ENCODE measurements at regions not wholly inside any gene's neighbourhood (a gene's known extent, or its start where the extent isn't known, plus 50 kb on each side); places are given as distances from the start of the nearest gene placed in this dataset.

DNA sequence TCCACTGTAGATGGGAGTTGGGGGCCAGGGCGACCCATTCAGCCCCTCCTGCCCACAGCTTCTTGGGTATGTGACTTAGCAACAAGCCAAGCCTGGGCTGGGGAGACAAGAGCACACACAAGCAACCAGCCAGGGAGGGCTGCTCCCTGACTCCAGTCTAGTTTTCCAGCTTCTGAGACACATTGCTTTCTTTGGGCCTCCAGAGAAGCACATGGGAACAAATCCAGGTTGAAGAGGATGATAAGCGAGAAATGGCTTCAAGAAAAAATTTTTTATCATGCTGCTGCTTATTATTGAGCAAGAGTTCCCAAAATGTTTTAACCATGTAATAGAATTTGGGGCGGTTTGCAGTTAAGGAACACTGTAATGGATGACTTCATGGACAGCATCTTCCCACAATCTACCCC is 173.7 kb downstream of the SOX9 start:
- TF ChIP-seq, protein P1, sequence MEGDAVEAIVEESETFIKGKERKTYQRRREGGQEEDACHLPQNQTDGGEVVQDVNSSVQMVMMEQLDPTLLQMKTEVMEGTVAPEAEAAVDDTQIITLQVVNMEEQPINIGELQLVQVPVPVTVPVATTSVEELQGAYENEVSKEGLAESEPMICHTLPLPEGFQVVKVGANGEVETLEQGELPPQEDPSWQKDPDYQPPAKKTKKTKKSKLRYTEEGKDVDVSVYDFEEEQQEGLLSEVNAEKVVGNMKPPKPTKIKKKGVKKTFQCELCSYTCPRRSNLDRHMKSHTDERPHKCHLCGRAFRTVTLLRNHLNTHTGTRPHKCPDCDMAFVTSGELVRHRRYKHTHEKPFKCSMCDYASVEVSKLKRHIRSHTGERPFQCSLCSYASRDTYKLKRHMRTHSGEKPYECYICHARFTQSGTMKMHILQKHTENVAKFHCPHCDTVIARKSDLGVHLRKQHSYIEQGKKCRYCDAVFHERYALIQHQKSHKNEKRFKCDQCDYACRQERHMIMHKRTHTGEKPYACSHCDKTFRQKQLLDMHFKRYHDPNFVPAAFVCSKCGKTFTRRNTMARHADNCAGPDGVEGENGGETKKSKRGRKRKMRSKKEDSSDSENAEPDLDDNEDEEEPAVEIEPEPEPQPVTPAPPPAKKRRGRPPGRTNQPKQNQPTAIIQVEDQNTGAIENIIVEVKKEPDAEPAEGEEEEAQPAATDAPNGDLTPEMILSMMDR (IDR thresholded peaks at IDR 0.05) = no peak
- no peak for TF ChIP-seq POLR2A (IDR thresholded peaks at IDR 0.05)
